ENCODE measurements at regions not wholly inside any gene's neighbourhood (a gene's known extent, or its start where the extent isn't known, plus 50 kb on each side); places are given as distances from the start of the nearest gene placed in this dataset.

DNA sequence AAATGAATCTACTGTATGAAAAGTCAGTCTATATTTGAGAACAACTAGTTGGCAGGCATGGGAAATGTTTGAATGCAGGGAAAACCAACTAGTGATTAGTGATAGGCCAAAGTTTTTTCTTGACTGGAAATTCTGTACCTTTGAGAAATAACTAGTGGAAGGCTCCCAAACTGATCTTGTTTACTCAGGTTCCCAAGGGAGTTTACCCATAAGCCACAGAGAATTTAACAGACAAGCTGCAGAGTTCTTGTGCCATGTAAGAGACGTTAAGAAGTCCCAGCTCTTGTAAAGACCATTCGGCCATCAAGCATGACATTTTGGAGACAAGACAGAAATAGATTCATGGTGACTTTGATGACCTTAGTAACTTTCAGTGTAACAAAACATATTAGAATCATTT lies 1882.8 kb upstream of the SEL1L start:
- FAIRE-seq (no peak), DNase-seq (ENCODE audit: insufficient read length, low spot score) (no peak)
- TF ChIP-seq SPI1 (IDR thresholded peaks at IDR 0.05; ENCODE audit: low read depth, low read length): no peak
- no peak for TF ChIP-seq PAX5 (IDR thresholded peaks at IDR 0.05; ENCODE audit: insufficient read depth, low read length, severe bottlenecking)
- no peak for TF ChIP-seq POU2F2 (IDR thresholded peaks at IDR 0.05; ENCODE audit: low read depth, low read length)
- no peak for TF ChIP-seq POLR2AphosphoS5 (IDR thresholded peaks at IDR 0.05; ENCODE audit: low read depth, low read length)
- no peak for TF ChIP-seq POLR2A (IDR thresholded peaks at IDR 0.05; ENCODE audit: low read depth, low read length)
- TF ChIP-seq TAF1 (IDR thresholded peaks at IDR 0.05; ENCODE audit: low read depth, low read length): no peak

DNA sequence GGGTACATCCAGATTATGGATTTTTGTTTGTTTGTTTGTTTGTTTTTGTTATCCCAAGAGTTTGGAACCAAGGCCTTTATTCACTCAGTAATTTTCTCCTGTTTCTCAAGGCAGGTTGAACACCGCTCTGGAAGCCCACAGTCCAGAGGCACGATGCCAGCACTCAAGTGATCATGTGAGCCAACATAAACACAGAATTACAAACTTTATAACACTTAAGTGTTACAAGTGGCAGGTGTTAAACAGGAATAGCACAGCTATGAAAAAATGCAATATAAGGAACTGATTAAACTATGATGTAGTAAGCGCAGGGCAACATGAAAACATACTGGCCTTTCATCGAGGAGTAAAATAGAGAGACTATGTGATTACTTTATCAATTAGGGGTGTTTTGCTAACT lies 1885.8 kb upstream of the SEL1L start:
- TF ChIP-seq POU2F2 (IDR thresholded peaks at IDR 0.05; ENCODE audit: low read depth, low read length) (no peak), POLR2AphosphoS5 (IDR thresholded peaks at IDR 0.05; ENCODE audit: low read depth, low read length) (no peak), PAX5 (IDR thresholded peaks at IDR 0.05; ENCODE audit: insufficient read depth, low read length, severe bottlenecking) (no peak), SPI1 (IDR thresholded peaks at IDR 0.05; ENCODE audit: low read depth, low read length) (no peak), TAF1 (IDR thresholded peaks at IDR 0.05; ENCODE audit: low read depth, low read length) (no peak)
- DNase-seq (ENCODE audit: insufficient read length, low spot score): no peak
- FAIRE-seq: no peak

DNA sequence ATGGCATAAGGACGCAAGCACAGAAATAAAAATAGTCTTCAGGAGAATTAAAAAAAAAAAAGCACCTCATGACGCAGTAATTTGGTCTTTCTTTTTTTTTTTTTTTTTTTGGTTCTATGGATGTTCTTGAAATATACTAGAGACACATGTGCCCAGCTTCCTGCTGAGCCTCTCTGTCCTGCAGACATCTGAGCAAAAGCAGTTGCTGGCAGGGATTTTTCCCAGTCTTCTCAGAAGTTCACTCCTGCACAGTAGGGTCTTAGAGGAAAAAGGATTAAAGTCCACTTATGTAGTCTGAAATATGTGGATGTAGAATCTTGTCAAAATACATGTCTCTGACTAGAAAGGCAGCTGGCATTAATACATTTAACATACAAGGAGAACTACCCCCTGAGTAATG lies 1888.1 kb upstream of the SEL1L start:
- TF ChIP-seq POU2F2 (IDR thresholded peaks at IDR 0.05; ENCODE audit: low read depth, low read length) (no peak), POLR2AphosphoS5 (IDR thresholded peaks at IDR 0.05; ENCODE audit: low read depth, low read length) (no peak), POLR2A (IDR thresholded peaks at IDR 0.05; ENCODE audit: low read depth, low read length) (no peak), TAF1 (IDR thresholded peaks at IDR 0.05; ENCODE audit: low read depth, low read length) (no peak), SPI1 (IDR thresholded peaks at IDR 0.05; ENCODE audit: low read depth, low read length) (no peak), PAX5 (IDR thresholded peaks at IDR 0.05; ENCODE audit: insufficient read depth, low read length, severe bottlenecking) (no peak)
- DNase-seq (ENCODE audit: insufficient read length, low spot score) (no peak), FAIRE-seq (no peak)

DNA sequence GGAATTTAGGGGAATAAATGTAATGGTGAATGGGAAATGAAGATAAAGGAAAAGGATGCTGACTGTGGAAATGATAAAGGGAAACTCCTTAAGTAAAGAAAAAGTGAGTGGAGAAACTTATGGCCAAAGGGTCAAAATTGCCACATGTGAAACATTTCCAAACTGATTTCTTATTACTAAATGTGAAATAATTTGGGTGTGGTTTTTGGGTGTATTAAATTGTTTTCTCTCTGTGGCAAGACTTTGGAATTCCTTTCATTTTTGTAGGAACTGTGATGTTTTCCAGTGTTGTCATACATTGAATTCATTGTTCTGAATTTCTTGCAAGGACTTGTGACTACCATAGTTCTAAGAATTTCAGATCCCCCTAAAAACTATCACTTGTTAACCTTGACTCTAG lies 1891.5 kb upstream of the SEL1L start:
- DNase-seq (ENCODE audit: insufficient read length, low spot score) (no peak), FAIRE-seq (no peak)
- TF ChIP-seq POLR2AphosphoS5 (IDR thresholded peaks at IDR 0.05; ENCODE audit: low read depth, low read length) (no peak), PAX5 (IDR thresholded peaks at IDR 0.05; ENCODE audit: insufficient read depth, low read length, severe bottlenecking) (no peak), POLR2A (IDR thresholded peaks at IDR 0.05; ENCODE audit: low read depth, low read length) (no peak), TAF1 (IDR thresholded peaks at IDR 0.05; ENCODE audit: low read depth, low read length) (no peak), POU2F2 (IDR thresholded peaks at IDR 0.05; ENCODE audit: low read depth, low read length) (no peak)

DNA sequence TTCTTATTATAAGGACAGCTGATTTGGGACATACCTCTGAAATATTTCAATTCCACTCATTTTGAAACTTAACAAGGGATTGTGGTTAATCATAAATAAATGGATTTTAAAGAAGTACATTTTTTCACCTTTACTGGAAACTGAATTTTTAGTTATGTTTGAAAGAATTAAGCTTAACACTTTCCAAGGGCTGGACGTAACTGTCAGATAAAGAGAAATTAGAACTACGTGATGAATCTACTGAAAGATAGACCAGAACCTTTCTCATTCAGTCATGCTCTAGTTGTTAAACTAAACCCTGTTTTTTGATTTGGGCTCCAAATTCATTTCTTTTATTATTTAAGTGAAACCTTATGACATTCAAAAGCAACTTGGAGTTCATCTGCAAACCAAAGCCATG lies 1892.1 kb upstream of the SEL1L start:
- TF ChIP-seq SPI1 (IDR thresholded peaks at IDR 0.05; ENCODE audit: low read depth, low read length) (no peak), POLR2A (IDR thresholded peaks at IDR 0.05; ENCODE audit: low read depth, low read length) (no peak)
- DNase-seq (ENCODE audit: insufficient read length, low spot score) (no peak), FAIRE-seq (no peak)

DNA sequence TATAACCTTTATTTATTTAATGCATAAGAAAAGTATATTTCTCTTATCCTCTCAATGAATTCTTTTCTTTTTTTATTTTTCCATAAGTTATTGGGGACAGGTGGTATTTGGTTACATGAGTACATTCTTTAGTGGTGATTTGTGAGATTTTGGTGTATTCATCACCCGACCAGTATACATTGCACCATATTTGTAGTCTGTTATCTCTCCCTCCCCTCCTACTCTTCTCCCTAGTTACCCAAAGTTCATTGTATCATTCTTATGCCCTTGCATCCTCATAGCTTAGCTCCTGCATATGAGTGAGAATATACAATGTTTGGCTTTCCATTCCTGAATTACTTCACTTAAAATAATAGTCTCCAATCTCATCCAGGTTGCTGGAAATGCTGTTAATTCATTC lies 1900.0 kb upstream of the SEL1L start:
- DNase-seq (ENCODE audit: insufficient read length, low spot score): no peak
- TF ChIP-seq TAF1 (IDR thresholded peaks at IDR 0.05; ENCODE audit: low read depth, low read length): no peak
- TF ChIP-seq POLR2A (IDR thresholded peaks at IDR 0.05; ENCODE audit: low read depth, low read length): no peak
- TF ChIP-seq POLR2AphosphoS5 (IDR thresholded peaks at IDR 0.05; ENCODE audit: low read depth, low read length): no peak
- TF ChIP-seq SPI1 (IDR thresholded peaks at IDR 0.05; ENCODE audit: low read depth, low read length): no peak
- TF ChIP-seq POU2F2 (IDR thresholded peaks at IDR 0.05; ENCODE audit: low read depth, low read length): no peak
- no peak for FAIRE-seq

DNA sequence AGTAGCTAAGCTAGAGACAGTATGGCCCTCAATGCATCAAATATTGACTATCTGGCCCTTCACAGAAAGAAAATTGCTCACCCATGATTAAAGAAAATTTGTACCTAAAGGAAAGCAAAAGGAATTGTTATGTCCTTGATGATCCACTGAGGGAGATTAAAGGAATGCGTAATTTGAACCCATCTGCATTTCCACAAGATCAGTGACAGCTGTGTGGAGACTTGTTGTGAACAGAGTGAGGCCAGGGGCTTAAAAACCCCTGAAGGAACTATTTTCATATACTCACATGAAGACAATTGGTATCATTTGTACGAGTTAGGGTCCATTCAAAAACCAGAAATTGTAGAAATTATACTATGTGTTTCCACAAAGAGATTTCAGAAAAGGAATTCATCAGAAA lies 1908.1 kb upstream of the SEL1L start:
- DNase-seq (ENCODE audit: insufficient read length, low spot score) (no peak), FAIRE-seq (no peak)
- TF ChIP-seq POLR2A (IDR thresholded peaks at IDR 0.05; ENCODE audit: low read depth, low read length): no peak
- TF ChIP-seq SPI1 (IDR thresholded peaks at IDR 0.05; ENCODE audit: low read depth, low read length): no peak
- TF ChIP-seq POLR2AphosphoS5 (IDR thresholded peaks at IDR 0.05; ENCODE audit: low read depth, low read length): no peak
- TF ChIP-seq PAX5 (IDR thresholded peaks at IDR 0.05; ENCODE audit: insufficient read depth, low read length, severe bottlenecking): no peak
- no peak for TF ChIP-seq TAF1 (IDR thresholded peaks at IDR 0.05; ENCODE audit: low read depth, low read length)
- no peak for TF ChIP-seq POU2F2 (IDR thresholded peaks at IDR 0.05; ENCODE audit: low read depth, low read length)

DNA sequence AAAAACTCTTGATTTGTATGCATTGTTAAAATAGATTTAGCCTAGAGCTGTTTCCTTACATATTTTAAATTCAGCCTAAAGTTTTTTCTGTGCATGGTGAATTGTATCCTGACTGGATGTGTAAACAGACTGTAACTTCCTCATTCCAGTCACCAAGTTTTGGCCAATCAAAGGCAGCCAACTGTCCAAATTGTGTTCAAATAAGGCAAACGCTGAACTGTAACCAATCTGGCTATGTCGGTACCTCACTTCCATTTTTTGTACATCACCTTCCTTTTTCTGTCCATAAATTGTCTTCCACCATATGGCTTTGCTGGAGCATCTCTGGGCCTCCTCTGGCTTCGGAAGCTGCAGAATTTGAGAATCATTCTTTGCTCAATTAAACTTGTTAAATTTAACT lies 1921.9 kb upstream of the SEL1L start:
- TF ChIP-seq PAX5 (IDR thresholded peaks at IDR 0.05; ENCODE audit: insufficient read depth, low read length, severe bottlenecking): no peak
- TF ChIP-seq POLR2AphosphoS5 (IDR thresholded peaks at IDR 0.05; ENCODE audit: low read depth, low read length): no peak
- no peak for TF ChIP-seq POU2F2 (IDR thresholded peaks at IDR 0.05; ENCODE audit: low read depth, low read length)
- TF ChIP-seq TAF1 (IDR thresholded peaks at IDR 0.05; ENCODE audit: low read depth, low read length): no peak
- no peak for DNase-seq (ENCODE audit: insufficient read length, low spot score)
- FAIRE-seq: no peak

DNA sequence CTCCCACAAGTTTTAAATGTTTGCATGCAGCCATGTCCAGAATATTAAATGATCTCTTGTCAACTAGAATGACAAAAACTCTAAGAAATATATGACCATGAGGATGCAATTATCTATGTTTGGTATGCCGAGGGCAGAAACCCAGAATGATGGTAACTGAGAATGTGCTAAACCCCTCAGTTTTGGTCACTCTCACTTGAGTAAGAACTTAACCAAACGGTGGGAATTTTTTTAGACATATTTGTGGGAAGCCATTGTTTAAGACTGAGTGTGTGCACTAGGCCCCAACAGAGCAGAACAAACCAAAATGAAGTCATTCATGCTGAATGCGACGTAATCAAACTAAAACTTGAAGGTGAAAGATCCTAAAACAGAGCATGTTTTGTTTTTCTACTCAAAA lies 1927.9 kb upstream of the SEL1L start:
- FAIRE-seq: no peak
- no peak for DNase-seq (ENCODE audit: insufficient read length, low spot score)

DNA sequence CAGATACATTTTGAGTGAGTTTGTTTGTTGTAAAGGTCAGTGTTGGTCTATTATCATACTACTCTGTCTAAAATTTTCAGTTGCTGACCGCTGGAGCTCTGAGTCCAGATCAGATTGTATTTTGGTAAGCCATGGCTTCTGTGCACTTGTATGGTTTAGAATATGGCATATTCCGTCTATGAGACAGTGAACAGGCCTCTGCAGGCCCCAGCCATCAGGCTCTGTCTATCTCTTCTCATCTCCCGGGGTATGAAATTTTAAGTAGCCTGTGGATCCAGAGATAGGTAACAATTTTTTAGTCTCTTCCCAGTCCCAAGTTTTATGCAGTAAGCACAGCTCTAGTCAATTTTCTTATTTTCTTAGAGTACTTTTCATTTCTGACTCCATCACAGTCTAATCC lies 1929.1 kb upstream of the SEL1L start:
- TF ChIP-seq TAF1 (IDR thresholded peaks at IDR 0.05; ENCODE audit: low read depth, low read length): no peak
- DNase-seq (ENCODE audit: insufficient read length, low spot score) (no peak), FAIRE-seq (no peak)

More for the DNA sequence above, 1927.9 kb upstream of the SEL1L start:
- no peak for TF ChIP-seq POU2F2 (IDR thresholded peaks at IDR 0.05; ENCODE audit: low read depth, low read length)
- TF ChIP-seq PAX5 (IDR thresholded peaks at IDR 0.05; ENCODE audit: insufficient read depth, low read length, severe bottlenecking): no peak
- TF ChIP-seq TAF1 (IDR thresholded peaks at IDR 0.05; ENCODE audit: low read depth, low read length): no peak
- no peak for TF ChIP-seq POLR2AphosphoS5 (IDR thresholded peaks at IDR 0.05; ENCODE audit: low read depth, low read length)
- TF ChIP-seq POLR2A (IDR thresholded peaks at IDR 0.05; ENCODE audit: low read depth, low read length): no peak
- no peak for TF ChIP-seq SPI1 (IDR thresholded peaks at IDR 0.05; ENCODE audit: low read depth, low read length)

DNA sequence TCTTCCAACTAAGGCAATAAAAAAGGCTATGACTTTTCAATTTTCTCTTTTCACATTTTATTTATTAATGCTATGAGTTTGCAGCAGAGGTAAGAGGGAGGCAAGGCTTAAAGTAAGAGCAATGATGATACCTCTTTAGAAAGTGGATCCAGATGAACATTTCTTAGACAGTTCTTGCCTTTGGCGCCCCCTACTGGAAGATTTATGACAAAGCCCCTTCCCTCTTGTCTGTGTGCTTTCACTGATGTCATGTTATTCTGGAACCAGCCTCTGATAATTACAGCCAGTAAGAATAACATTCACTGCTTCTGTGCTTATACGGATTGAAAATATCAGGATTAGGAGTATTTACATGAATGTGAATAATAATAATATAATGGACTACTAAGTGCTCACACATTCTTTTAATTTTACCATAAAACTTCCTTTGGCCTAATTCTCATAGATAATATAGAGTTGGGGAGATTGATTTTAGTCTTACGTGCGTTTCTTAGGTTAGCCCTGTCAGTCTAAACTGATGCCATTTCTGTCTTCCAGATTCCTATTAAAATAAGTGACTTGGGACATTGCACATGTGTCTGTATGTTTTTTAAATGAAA lies 1929.9 kb upstream of the SEL1L start:
- peak; percentile 20 for FAIRE-seq
- no peak for DNase-seq (ENCODE audit: insufficient read length, low spot score)
- TF ChIP-seq TAF1 (IDR thresholded peaks at IDR 0.05; ENCODE audit: low read depth, low read length): no peak
- no peak for TF ChIP-seq SPI1 (IDR thresholded peaks at IDR 0.05; ENCODE audit: low read depth, low read length)
- no peak for TF ChIP-seq POLR2AphosphoS5 (IDR thresholded peaks at IDR 0.05; ENCODE audit: low read depth, low read length)

Measured in GM12891 (cell line).